H1 (cell line): ENCODE measurements at regions not wholly inside any gene's neighbourhood (a gene's known extent, or its start where the extent isn't known, plus 50 kb on each side); places are given as distances from the start of the nearest gene placed in this dataset.

ENCODE experiments used
- CTCF ChIA-PET: fragments of 300-600 bp; sonication (Branson Sonifier 250); formaldehyde crosslinking; loops from one replicate; lab custom pipeline; 2021; ENCODE audit not compliant: partially characterized antibody; lab: Charles Lee
- POLR2A ChIA-PET: fragments of 300-600 bp; sonication (Branson Sonifier 250); formaldehyde crosslinking; loops from one replicate; lab custom pipeline; 2021; ENCODE audit warnings: inconsistent platforms; ENCODE audit not compliant: partially characterized antibody; lab: Charles Lee
- DNase-seq, 2 experiments: peaks; one replicate each; pipeline versions ENCODE4 v3.0.0 to v3.0.0-alpha.2; 2010 to 2022; ENCODE audit warnings: low spot score in 2 of 2, low read depth in 1 of 2, mixed read lengths in 1 of 2
- FAIRE-seq: peaks from 2 replicates; lab custom pipeline; 2011; peaks lifted over from hg19 to GRCh38; lab: Jason Lieb, UNC
- H2AFZ ChIP-seq: 2 replicates; pipeline ENCODE4 v1.8.1; 2012; ENCODE audit warnings: low read length, inconsistent platforms
- H2AK5ac ChIP-seq: 2 replicates; pipeline ENCODE4 v1.6.1; 2013; ENCODE audit warnings: low read depth, low read length
- H2BK120ac ChIP-seq: replicated peaks from 2 replicates; pipeline ENCODE3; 2013; ENCODE audit warnings: low read depth, low read length, inconsistent platforms
- H2BK12ac ChIP-seq: 2 replicates; pipeline ENCODE4 v1.6.1; 2013; ENCODE audit warnings: low read depth, low read length
- H2BK15ac ChIP-seq: 2 replicates; pipeline ENCODE4 v1.6.1; 2013; ENCODE audit warnings: low read length
- H2BK20ac ChIP-seq: 2 replicates; pipeline ENCODE4 v1.6.1; 2013; ENCODE audit warnings: low read length
- H2BK5ac ChIP-seq: 2 replicates; pipeline ENCODE4 v1.6.1; 2013; ENCODE audit warnings: low read depth, low read length
- H3K14ac ChIP-seq: 2 replicates; pipeline ENCODE4 v1.6.1; 2013; ENCODE audit warnings: inconsistent platforms; ENCODE audit not compliant: insufficient read length
- H3K18ac ChIP-seq: 2 replicates; pipeline ENCODE4 v1.6.1; 2013; ENCODE audit warnings: low read length; ENCODE audit errors: extremely low read depth
- H3K23ac ChIP-seq: 2 replicates; pipeline ENCODE4 v1.6.1; 2013; ENCODE audit warnings: inconsistent platforms; ENCODE audit not compliant: insufficient read length
- H3K23me2 ChIP-seq: 2 replicates; pipeline ENCODE4 v1.6.1; 2013; ENCODE audit warnings: low read depth, low read length
- H3K27ac ChIP-seq: 2 replicates; pipeline ENCODE4 v1.6.1; 2011; ENCODE audit warnings: low read depth, low read length, inconsistent platforms
- H3K27me3 ChIP-seq, 4 experiments: replicated peaks in 1 of 4; 1 replicate in 1 of 4; 2 replicates in 3 of 4; pipeline versions ENCODE4 v1.6.1 to v1.8.1; 2011 to 2013; ENCODE audit warnings: low read length in 3 of 4, mild to moderate bottlenecking in 3 of 4, inconsistent platforms in 2 of 4, mixed read lengths in 2 of 4, moderate library complexity in 1 of 4; ENCODE audit not compliant: control insufficient read depth in 3 of 4, insufficient read depth in 3 of 4; ENCODE audit errors: extremely low read depth in 1 of 4
- H3K36me3 ChIP-seq, 4 experiments: 2 replicates each; pipeline versions ENCODE4 v1.6.1 to v1.8.1; 2011 to 2013; ENCODE audit warnings: mild to moderate bottlenecking in 4 of 4, low read length in 3 of 4, moderate library complexity in 2 of 4, control low read depth in 1 of 4, inconsistent platforms in 1 of 4; ENCODE audit not compliant: insufficient read depth in 4 of 4, control insufficient read depth in 2 of 4
- H3K4ac ChIP-seq: replicated peaks from 2 replicates; pipeline ENCODE3; 2013; ENCODE audit warnings: low read length, low read depth, mixed read lengths, inconsistent platforms; ENCODE audit not compliant: insufficient read length
- H3K4me1 ChIP-seq, 4 experiments: replicated peaks in 1 of 4; 1 replicate in 1 of 4; 2 replicates in 3 of 4; pipeline versions ENCODE4 v1.6.1 to v1.8.1; 2011 to 2013; ENCODE audit warnings: low read length in 3 of 4, inconsistent platforms in 2 of 4, mixed read lengths in 1 of 4; ENCODE audit not compliant: insufficient read depth in 4 of 4, control insufficient read depth in 3 of 4
- H3K4me2 ChIP-seq, 2 experiments: 2 replicates each; pipeline versions ENCODE4 v1.6.1 to v1.8.1; 2011 to 2013; ENCODE audit warnings: low read depth in 2 of 2, low read length in 2 of 2, control low read depth in 1 of 2, inconsistent platforms in 1 of 2, mild to moderate bottlenecking in 1 of 2; ENCODE audit not compliant: insufficient read depth in 1 of 2
- H3K4me3 ChIP-seq, 4 experiments: fragments of 200-600, 300-600 bp in 1 of 4; sonication (generic), shearing (Covaris generic), sonication (Bioruptor Twin) in 1 of 4; 2 replicates each; pipeline versions ENCODE4 v1.5.1 to v1.8.1; 2011 to 2016; ENCODE audit warnings: low read length in 4 of 4, low read depth in 3 of 4, control low read depth in 2 of 4, inconsistent platforms in 2 of 4, mild to moderate bottlenecking in 2 of 4, mixed read lengths in 1 of 4, moderate library complexity in 1 of 4; ENCODE audit not compliant: insufficient read depth in 2 of 4; ENCODE audit errors: extremely low read depth in 1 of 4
- H3K56ac ChIP-seq: replicated peaks from 2 replicates; pipeline ENCODE3; 2013; ENCODE audit warnings: low read depth, mild to moderate bottlenecking, mixed read lengths, low read length, inconsistent platforms; ENCODE audit not compliant: insufficient read length
- H3K79me1 ChIP-seq: 2 replicates; pipeline ENCODE4 v1.6.1; 2013; ENCODE audit warnings: low read depth, low read length, control low read depth
- H3K79me2 ChIP-seq, 2 experiments: 2 replicates each; pipeline versions ENCODE4 v1.6.1 to v1.8.1; 2012 to 2013; ENCODE audit warnings: low read length in 2 of 2, mild to moderate bottlenecking in 2 of 2, inconsistent platforms in 1 of 2; ENCODE audit not compliant: insufficient read depth in 2 of 2, control insufficient read depth in 1 of 2
- H3K9ac ChIP-seq, 4 experiments: replicated peaks in 1 of 4; 1 replicate in 1 of 4; 2 replicates in 3 of 4; pipeline versions ENCODE4 v1.6.1 to v1.8.1; 2011 to 2013; ENCODE audit warnings: low read depth in 3 of 4, low read length in 3 of 4, control low read depth in 2 of 4, mild to moderate bottlenecking in 2 of 4, moderate library complexity in 2 of 4, inconsistent platforms in 1 of 4; ENCODE audit errors: extremely low read depth in 1 of 4
- H3K9me3 ChIP-seq, 2 experiments: 2 replicates each; pipeline versions ENCODE4 v1.6.1 to v1.8.1; 2012 to 2013; ENCODE audit warnings: mild to moderate bottlenecking in 2 of 2, moderate library complexity in 2 of 2, control low read depth in 1 of 2, inconsistent platforms in 1 of 2, low read depth in 1 of 2, low read length in 1 of 2, mixed read lengths in 1 of 2; ENCODE audit not compliant: insufficient read depth in 2 of 2
- H4K20me1 ChIP-seq, 2 experiments: replicated peaks in 1 of 2; 2 replicates each; pipeline versions ENCODE3 to v1.8.1; 2011 to 2013; ENCODE audit warnings: inconsistent platforms in 2 of 2, low read length in 2 of 2, mild to moderate bottlenecking in 1 of 2; ENCODE audit not compliant: insufficient read depth in 2 of 2, control insufficient read depth in 1 of 2
- H4K5ac ChIP-seq: 2 replicates; pipeline ENCODE4 v1.6.1; 2013; ENCODE audit warnings: low read length, low read depth, mixed read lengths, inconsistent platforms; ENCODE audit not compliant: insufficient read length
- H4K8ac ChIP-seq: 2 replicates; pipeline ENCODE4 v1.8.0; 2013; ENCODE audit warnings: mild to moderate bottlenecking, moderate library complexity, low read length, inconsistent platforms; ENCODE audit not compliant: insufficient read depth; ENCODE audit errors: extremely low read depth
- H4K91ac ChIP-seq: replicated peaks from 2 replicates; pipeline ENCODE3; 2013; ENCODE audit warnings: low read length, mixed read lengths, inconsistent platforms; ENCODE audit not compliant: insufficient read length
- CHD2 ChIP-seq: IDR thresholded peaks from 2 replicates; pipeline ENCODE4 v1.6.1; 2012; ENCODE audit warnings: low read length, improper control_type of control experiment
- CREB1 ChIP-seq: IDR thresholded peaks from 2 replicates; pipeline ENCODE4 v1.6.1; 2012; ENCODE audit warnings: inconsistent platforms
- CTBP2 ChIP-seq: IDR thresholded peaks from 2 replicates; pipeline ENCODE4 v1.7.0; 2011; ENCODE audit warnings: borderline replicate concordance, mild to moderate bottlenecking, moderate library complexity, mixed read lengths, low read length; ENCODE audit not compliant: insufficient read depth, insufficient read length
- CTCF ChIP-seq, 3 experiments: IDR thresholded peaks; 1 replicate in 2 of 3; 2 replicates in 1 of 3; pipeline versions ENCODE4 v1.5.1 to v1.6.1; 2011; ENCODE audit warnings: low read length in 3 of 3, mild to moderate bottlenecking in 3 of 3, inconsistent platforms in 2 of 3, low read depth in 1 of 3, moderate library complexity in 1 of 3; ENCODE audit not compliant: insufficient read depth in 1 of 3; ENCODE audit errors: control extremely low read depth in 1 of 3
- HDAC6 ChIP-seq: IDR thresholded peaks from one replicate; pipeline ENCODE4 v1.7.1; 2012; ENCODE audit warnings: low read depth, mild to moderate bottlenecking, inconsistent platforms, low read length, moderate library complexity
- JUND ChIP-seq: IDR thresholded peaks from 2 replicates; pipeline ENCODE4 v1.6.1; 2011; ENCODE audit warnings: mild to moderate bottlenecking, improper control_type of control experiment, low read length
- NRF1 ChIP-seq: IDR thresholded peaks from 2 replicates; pipeline ENCODE4 v1.6.1; 2011; ENCODE audit warnings: mild to moderate bottlenecking, low read depth, low read length, improper control_type of control experiment
- RFX5 ChIP-seq: IDR thresholded peaks from 2 replicates; pipeline ENCODE4 v1.6.1; 2011; ENCODE audit warnings: low read depth, low read length, improper control_type of control experiment, borderline replicate concordance
- SIX5 ChIP-seq: IDR thresholded peaks from 2 replicates; pipeline ENCODE4 v1.6.1; 2011; ENCODE audit warnings: mild to moderate bottlenecking, low read depth, low read length
- SP1 ChIP-seq: IDR thresholded peaks from 2 replicates; pipeline ENCODE4 v1.6.1; 2011; ENCODE audit warnings: low read depth, low read length
- SRF ChIP-seq: IDR thresholded peaks from 2 replicates; pipeline ENCODE4 v1.6.1; 2011; ENCODE audit warnings: mild to moderate bottlenecking, low read depth, low read length, moderate library complexity
- WGBS, 2 experiments: shearing (Covaris generic) in 1 of 2; methylation state at CpG; one replicate each; pipeline versions ENCODE4 v1.1.6 to v1.1.7; 2013 to 2015; ENCODE audit warnings: low lambda C conversion rate in 2 of 2, mixed read lengths in 2 of 2, inconsistent platforms in 1 of 2, low coverage in 1 of 2, missing lambda C conversion rate in 1 of 2; ENCODE audit not compliant: insufficient replicate concordance in 2 of 2, insufficient coverage in 1 of 2, insufficient read length in 1 of 2; ENCODE audit errors: extremely low coverage in 1 of 2, missing lambda C conversion rate in 1 of 2; 5-methylcytosine and 5-hydroxymethylcytosine counted together
- TF ChIP-seq, protein P1 (sequence below): IDR thresholded peaks from 2 replicates; pipeline ENCODE4 v1.6.1; 2012; ENCODE audit warnings: low read length, inconsistent platforms

- no peak overlapping the region for H3K23ac ChIP-seq
- H2BK12ac ChIP-seq: no peak overlapping the region
- 92% methylated on average over 2 of the region's 2 CpGs; no CpG with 5 or more reads in 1 of the 2 experiments for WGBS, 2 experiments
- no peaks in the 10 kb centered on the region for H3K79me2 ChIP-seq
- H2BK5ac ChIP-seq: no peak overlapping the region
- H2BK15ac ChIP-seq: no peak overlapping the region
- H3K79me1 ChIP-seq: no peaks in the 10 kb centered on the region
- H3K14ac ChIP-seq: no peak overlapping the region
- no peak overlapping the region for H2AK5ac ChIP-seq
- no peak for DNase-seq
- H4K20me1 ChIP-seq: no peaks in the 10 kb centered on the region
- no peak overlapping the region for H3K9ac ChIP-seq
- no peak overlapping the region for H4K8ac ChIP-seq
- H2BK20ac ChIP-seq: no peak overlapping the region
- H3K9me3 ChIP-seq: no peaks in the 10 kb centered on the region
- H4K5ac ChIP-seq: no peak overlapping the region
- H3K4me1 ChIP-seq: no peaks in the 10 kb centered on the region
- ChIA-PET POLR2A (no interaction called here), CTCF (no interaction called here)
- H3K4me2 ChIP-seq: no peak overlapping the region
- H3K18ac ChIP-seq: no peak overlapping the region
- no peak overlapping the region for H3K56ac ChIP-seq
- FAIRE-seq: no peak
- H3K4ac ChIP-seq: no peak overlapping the region
- H3K36me3 ChIP-seq: no peaks in the 10 kb centered on the region
- no peaks in the 10 kb centered on the region for H3K27me3 ChIP-seq
- H3K4me3 ChIP-seq: no peak overlapping the region
- H2BK120ac ChIP-seq: no peak overlapping the region
- H4K91ac ChIP-seq: no peak overlapping the region
- no peaks in the 10 kb centered on the region for H3K23me2 ChIP-seq
- no peak overlapping the region for H3K27ac ChIP-seq
- no peak overlapping the region for H2AFZ ChIP-seq
- TF ChIP-seq JUND (no peak), SP1 (no peak), CTCF (IDR thresholded peaks at IDR 0.05; ENCODE audit: control extremely low read depth in 1 of 3, insufficient read depth in 1 of 3, low read depth in 1 of 3, low read length in 3 of 3) (no peak), SRF (no peak), RFX5 (no peak), SIX5 (no peak), HDAC6 (no peak), CTBP2 (no peak), NRF1 (no peak), CREB1 (no peak), CHD2 (no peak)
- TF ChIP-seq, protein P1, sequence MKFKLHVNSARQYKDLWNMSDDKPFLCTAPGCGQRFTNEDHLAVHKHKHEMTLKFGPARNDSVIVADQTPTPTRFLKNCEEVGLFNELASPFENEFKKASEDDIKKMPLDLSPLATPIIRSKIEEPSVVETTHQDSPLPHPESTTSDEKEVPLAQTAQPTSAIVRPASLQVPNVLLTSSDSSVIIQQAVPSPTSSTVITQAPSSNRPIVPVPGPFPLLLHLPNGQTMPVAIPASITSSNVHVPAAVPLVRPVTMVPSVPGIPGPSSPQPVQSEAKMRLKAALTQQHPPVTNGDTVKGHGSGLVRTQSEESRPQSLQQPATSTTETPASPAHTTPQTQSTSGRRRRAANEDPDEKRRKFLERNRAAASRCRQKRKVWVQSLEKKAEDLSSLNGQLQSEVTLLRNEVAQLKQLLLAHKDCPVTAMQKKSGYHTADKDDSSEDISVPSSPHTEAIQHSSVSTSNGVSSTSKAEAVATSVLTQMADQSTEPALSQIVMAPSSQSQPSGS: no peak
Measured at GRCh38 chrY:7723127-7723526, 811.6 kb upstream of the AMELY start.
